Stomach (tissue), 8 donors: ENCODE measurements at regions not wholly inside any gene's neighbourhood (a gene's known extent, or its start where the extent isn't known, plus 50 kb on each side); places are given as distances from the start of the nearest gene placed in this dataset.

Experiments used
- DNase-seq, 2 donors: peaks; one replicate each; pipeline versions ENCODE4 v3.0.0 to v3.0.0-alpha.2; 2013 to 2019
- H3K27ac ChIP-seq, 5 donors: fragments of 200-600 bp in 4 of 5; sonication (generic) in 4 of 5; one replicate each; pipeline ENCODE4 v1.5.1; 2013 to 2019; ENCODE audit warnings: mild to moderate bottlenecking in 1 of 5, moderate library complexity in 1 of 5
- H3K27me3 ChIP-seq, 3 donors: fragments of 200-600 bp; sonication (generic); one replicate each; pipeline ENCODE4 v1.5.1; 2017 to 2019; ENCODE audit warnings: mixed run types in 1 of 3
- H3K36me3 ChIP-seq, 4 donors: fragments of 200-600 bp; sonication (generic); 1 replicate in 3 of 4; 2 replicates in 1 of 4; pipeline ENCODE4 v1.5.1; 2016 to 2019
- H3K4me1 ChIP-seq, 4 donors: fragments of 200-600 bp; sonication (generic); one replicate each; pipeline ENCODE4 v1.5.1; 2016 to 2019
- H3K4me3 ChIP-seq, 4 donors: fragments of 200-600 bp; sonication (generic) in 3 of 4; one replicate each; pipeline ENCODE4 v1.5.1; 2016 to 2019; ENCODE audit warnings: mild to moderate bottlenecking in 1 of 4
- H3K9me3 ChIP-seq, 4 donors: fragments of 200-600 bp; sonication (generic); one replicate each; pipeline ENCODE4 v1.5.1; 2016 to 2019
- EP300 ChIP-seq: sonication (generic); formaldehyde crosslinking; IDR thresholded peaks from one replicate; pipeline ENCODE4 v1.6.1; 2017; ENCODE audit warnings: antibody characterized with exemption
- POLR2A ChIP-seq, 4 donors: fragments of 450-650 bp; IDR thresholded peaks; one replicate each; pipeline ENCODE4 v1.6.1; 2016; ENCODE audit warnings: antibody characterized with exemption in 4 of 4, control low read depth in 2 of 4, mild to moderate bottlenecking in 1 of 4, moderate library complexity in 1 of 4
- POLR2AphosphoS5 ChIP-seq, 3 donors: sonication (generic); formaldehyde crosslinking; IDR thresholded peaks; one replicate each; pipeline ENCODE4 v1.6.1; 2016; ENCODE audit warnings: antibody characterized with exemption in 3 of 3
- WGBS, 5 donors: extraction: QIAGEN DNeasy Blood & Tissue Kit in 3 of 5; methylation state at CpG; one replicate each; pipeline versions ENCODE4 v1.1.5 to v1.1.7; 2013 to 2018; 5-methylcytosine and 5-hydroxymethylcytosine counted together
- intact Hi-C: fragments of 100-400 bp; cut with DNase I; formaldehyde crosslinking; loops from one replicate; pipeline ENCODE4 v1.15.1; 2023; ENCODE audit warnings: low total_unique reads
- TF ChIP-seq, protein P1 (sequence below), 7 experiments: fragments of 450-650 bp in 4 of 7; fragments of 200-600 bp in 3 of 7; sonication (generic) in 3 of 7; IDR thresholded peaks; one replicate each; pipeline ENCODE4 v1.5.1; 2016 to 2019; ENCODE audit warnings: antibody characterized with exemption in 7 of 7, control low read depth in 2 of 7, mild to moderate bottlenecking in 1 of 7
- donor health status: healthy with polysubstance abuse.
- donor health status: Bipolar disorder and iron deficiency.
- donor health status: healthy.

DNA sequence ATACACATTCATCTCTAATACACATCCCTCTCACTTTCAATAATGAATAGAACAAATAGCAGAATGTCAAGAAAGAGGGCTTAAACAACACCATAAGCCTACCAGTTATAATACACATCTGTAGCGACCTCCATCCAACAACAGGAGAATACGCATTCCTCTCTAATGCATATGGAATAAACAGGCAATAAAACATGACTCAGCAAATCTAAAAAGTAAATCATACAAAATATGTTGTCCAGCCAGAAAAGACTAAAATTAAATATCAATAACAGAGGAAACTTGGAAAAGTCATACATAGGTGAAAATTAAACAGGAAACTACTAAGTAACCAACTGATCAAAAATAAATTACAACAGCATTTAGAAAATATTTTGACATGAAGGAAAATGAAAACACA lies 1127.5 kb upstream of the NCAM2 start:
- Histone ChIP-seq H3K4me1 (no peaks in the 10 kb centered on the region), H3K36me3 (no peaks in the 10 kb centered on the region), H3K4me3 (no peak overlapping the region), H3K27me3 (no peaks in the 10 kb centered on the region), H3K9me3 (no peaks in the 10 kb centered on the region), H3K27ac (no peak overlapping the region)
- 87 to 95% (median 93%) methylated on average over 2 of the region's 2 CpGs for WGBS, 5 donors
- intact Hi-C loops, result no loop called here
- DNase-seq, result no peak
- TF ChIP-seq, protein P1, sequence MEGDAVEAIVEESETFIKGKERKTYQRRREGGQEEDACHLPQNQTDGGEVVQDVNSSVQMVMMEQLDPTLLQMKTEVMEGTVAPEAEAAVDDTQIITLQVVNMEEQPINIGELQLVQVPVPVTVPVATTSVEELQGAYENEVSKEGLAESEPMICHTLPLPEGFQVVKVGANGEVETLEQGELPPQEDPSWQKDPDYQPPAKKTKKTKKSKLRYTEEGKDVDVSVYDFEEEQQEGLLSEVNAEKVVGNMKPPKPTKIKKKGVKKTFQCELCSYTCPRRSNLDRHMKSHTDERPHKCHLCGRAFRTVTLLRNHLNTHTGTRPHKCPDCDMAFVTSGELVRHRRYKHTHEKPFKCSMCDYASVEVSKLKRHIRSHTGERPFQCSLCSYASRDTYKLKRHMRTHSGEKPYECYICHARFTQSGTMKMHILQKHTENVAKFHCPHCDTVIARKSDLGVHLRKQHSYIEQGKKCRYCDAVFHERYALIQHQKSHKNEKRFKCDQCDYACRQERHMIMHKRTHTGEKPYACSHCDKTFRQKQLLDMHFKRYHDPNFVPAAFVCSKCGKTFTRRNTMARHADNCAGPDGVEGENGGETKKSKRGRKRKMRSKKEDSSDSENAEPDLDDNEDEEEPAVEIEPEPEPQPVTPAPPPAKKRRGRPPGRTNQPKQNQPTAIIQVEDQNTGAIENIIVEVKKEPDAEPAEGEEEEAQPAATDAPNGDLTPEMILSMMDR (IDR thresholded peaks at IDR 0.05), result no peak
- TF ChIP-seq EP300 (no peak), POLR2A (IDR thresholded peaks at IDR 0.05) (no peak), POLR2AphosphoS5 (IDR thresholded peaks at IDR 0.05) (no peak)

DNA sequence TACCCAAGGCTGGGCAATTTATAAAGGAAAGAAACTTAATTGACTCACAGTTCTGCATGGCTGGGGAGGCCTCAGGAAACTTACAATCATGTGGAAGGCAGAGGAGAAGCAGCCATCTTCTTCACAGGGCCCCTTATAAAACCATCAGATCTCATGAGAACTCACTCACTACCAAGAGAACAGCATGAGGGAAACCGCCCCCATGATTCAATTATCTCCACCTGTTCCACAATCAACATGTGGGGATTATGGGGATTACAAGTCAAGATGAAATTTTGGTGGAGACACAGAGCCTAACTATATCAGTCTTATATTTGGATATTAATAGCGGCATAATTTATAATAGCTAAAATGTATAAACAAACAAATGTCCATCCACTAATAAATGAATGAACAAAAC lies 1123.7 kb upstream of the NCAM2 start:
- no peak for DNase-seq

DNA sequence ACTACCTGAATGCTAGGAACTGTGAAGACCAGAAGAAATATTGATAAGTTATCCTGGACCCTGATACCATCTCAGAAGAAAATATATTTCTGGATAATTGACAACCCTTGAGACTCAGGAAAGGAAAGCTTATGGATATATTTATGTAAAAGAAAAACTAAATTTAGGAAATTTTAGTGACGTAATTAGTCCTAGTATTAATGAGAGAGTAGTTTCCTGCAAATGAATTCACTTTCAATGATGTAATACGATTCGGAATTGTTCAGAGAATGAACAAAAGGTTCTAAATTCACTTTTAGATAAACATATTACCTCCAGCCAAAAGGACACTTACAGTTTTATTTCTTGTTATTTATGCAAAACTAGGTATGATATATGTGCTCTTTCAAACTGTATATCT lies 1120.1 kb upstream of the NCAM2 start:
- intact Hi-C loops, result no loop called here
- TF ChIP-seq POLR2A (IDR thresholded peaks at IDR 0.05) (no peak), POLR2AphosphoS5 (IDR thresholded peaks at IDR 0.05) (no peak), EP300 (no peak)
- TF ChIP-seq, protein P1 (IDR thresholded peaks at IDR 0.05), result no peak
- Histone ChIP-seq H3K9me3 (peaks cover 0 to 8% (median 2%) of the 10 kb centered on the region in 4 donors), H3K27ac (no peak overlapping the region), H3K4me1 (no peaks in the 10 kb centered on the region), H3K27me3 (no peaks in the 10 kb centered on the region), H3K36me3 (no peaks in the 10 kb centered on the region), H3K4me3 (no peak overlapping the region)
- DNase-seq, result no peak
- WGBS, 5 donors, result 80 to 92% (median 88%) methylated on average over 3 of the region's 3 CpGs

More for the DNA sequence above, 1123.7 kb upstream of the NCAM2 start:
- Histone ChIP-seq H3K4me3 (no peak overlapping the region), H3K27me3 (no peaks in the 10 kb centered on the region), H3K36me3 (no peaks in the 10 kb centered on the region), H3K9me3 (peaks cover 0 to 8% (median 2%) of the 10 kb centered on the region in 4 donors), H3K27ac (no peak overlapping the region), H3K4me1 (no peaks in the 10 kb centered on the region)
- intact Hi-C loops, result no loop called here
- TF ChIP-seq EP300 (no peak), POLR2A (IDR thresholded peaks at IDR 0.05) (no peak), POLR2AphosphoS5 (IDR thresholded peaks at IDR 0.05) (no peak)
- TF ChIP-seq, protein P1 (IDR thresholded peaks at IDR 0.05), result no peak
- 78 to 94% (median 82%) methylated on average over 2 of the region's 2 CpGs for WGBS, 5 donors

DNA sequence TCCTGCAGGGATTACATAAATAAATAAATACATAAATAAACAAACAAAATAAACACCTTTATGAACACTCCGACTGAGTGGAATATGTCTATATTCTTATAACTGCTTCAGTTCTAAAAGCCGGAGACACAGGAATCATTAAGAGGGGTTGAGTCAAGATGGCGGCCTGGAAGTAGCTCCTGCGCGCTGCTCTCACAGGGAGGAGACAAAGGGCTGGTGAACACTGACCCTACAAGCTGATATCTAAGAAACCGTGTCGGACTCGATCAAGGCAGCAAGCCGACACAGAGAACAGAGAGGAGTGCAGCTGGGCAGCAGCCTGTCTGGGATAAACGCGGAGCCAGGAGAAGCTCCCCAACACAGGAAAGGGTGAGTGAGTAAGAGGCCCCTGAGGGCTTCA lies 1098.6 kb upstream of the NCAM2 start:
- TF ChIP-seq POLR2A (IDR thresholded peaks at IDR 0.05), result no peak
- no peak for TF ChIP-seq EP300
- TF ChIP-seq, protein P1 (IDR thresholded peaks at IDR 0.05), result no peak
- TF ChIP-seq POLR2AphosphoS5 (IDR thresholded peaks at IDR 0.05), result no peak
- Histone ChIP-seq H3K27me3 (no peaks in the 10 kb centered on the region), H3K9me3 (peaks cover 0 to 17% (median 0%) of the 10 kb centered on the region in 4 donors), H3K4me3 (no peak overlapping the region), H3K27ac (no peak overlapping the region), H3K36me3 (no peaks in the 10 kb centered on the region), H3K4me1 (no peaks in the 10 kb centered on the region)
- no peak for DNase-seq
- WGBS, 5 donors, result 94 to 97% (median 95%) methylated on average over 11 of the region's 11 CpGs
- intact Hi-C loops, result no loop called here
